ENCODE measurements at regions not wholly inside any gene's neighbourhood (a gene's known extent, or its start where the extent isn't known, plus 50 kb on each side); places are given as distances from the start of the nearest gene placed in this dataset.

- TF ChIP-seq CTCF (IDR thresholded peaks at IDR 0.05; ENCODE audit: low read depth, low read length, poor library complexity, severe bottlenecking) (no peak), EZH2phosphoT487 (IDR thresholded peaks at IDR 0.05; ENCODE audit: borderline replicate concordance, low read length) (no peak)
These were observed 57.9 kb upstream of the AJAP1 start for GRCh38 chr1:4596486-4596885.

Data from DOHH2 (cell line).